NCI-H2081 treated with DMSO at 0.1 percent for 48 hours (cell line): ENCODE measurements at regions not wholly inside any gene's neighbourhood (a gene's known extent, or its start where the extent isn't known, plus 50 kb on each side); places are given as distances from the start of the nearest gene placed in this dataset.
"Not testable (repeated sequence)": the region's sequence is repeated elsewhere in the genome, so short reads cannot be mapped to it uniquely, and the experiment has no call there.

Source experiments
- DNase-seq: peaks from one replicate; lab custom pipeline; 2025; lab: John Stamatoyannopoulos, UW

DNA sequence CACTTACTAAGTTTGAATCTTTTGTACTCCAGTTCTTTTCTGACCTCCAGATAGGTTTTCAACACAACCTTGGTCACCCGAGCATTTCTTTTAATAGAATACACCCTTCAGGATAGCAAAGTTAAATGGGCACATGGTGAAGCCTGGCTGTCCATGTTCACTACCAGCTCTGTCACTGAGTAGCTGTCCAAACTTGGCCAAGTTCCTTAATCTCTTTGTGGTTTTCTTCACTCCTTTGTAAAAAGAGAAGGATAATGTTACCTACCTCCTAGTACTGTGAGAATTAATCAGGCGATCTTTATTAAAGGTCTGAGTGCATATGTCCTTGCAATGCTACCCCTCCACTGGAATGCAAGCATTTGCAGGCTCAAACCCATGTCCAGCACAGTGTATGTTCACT, 128.1 kb upstream of the PTPRZ1 start:
- DNase-seq: no peak

DNA sequence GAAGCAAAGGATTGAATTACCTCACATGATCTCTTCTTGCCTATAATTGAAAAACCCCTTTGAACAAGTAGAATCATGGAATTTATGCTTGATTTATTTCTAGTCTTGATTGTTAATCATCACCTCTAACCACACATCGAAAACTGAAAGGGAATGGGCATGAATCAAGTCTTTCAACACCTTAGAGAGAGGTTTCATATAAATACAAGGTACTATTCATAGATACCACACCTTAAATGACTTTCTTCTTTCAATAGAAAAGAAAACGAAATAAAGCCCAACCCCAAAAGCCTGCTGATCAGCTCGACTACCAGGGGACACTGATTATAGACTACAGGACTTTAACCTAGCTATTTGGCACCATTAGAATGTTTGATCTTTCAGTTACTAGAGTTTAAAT, 128.6 kb upstream of the PTPRZ1 start:
- peak; percentile 44 for DNase-seq

DNA sequence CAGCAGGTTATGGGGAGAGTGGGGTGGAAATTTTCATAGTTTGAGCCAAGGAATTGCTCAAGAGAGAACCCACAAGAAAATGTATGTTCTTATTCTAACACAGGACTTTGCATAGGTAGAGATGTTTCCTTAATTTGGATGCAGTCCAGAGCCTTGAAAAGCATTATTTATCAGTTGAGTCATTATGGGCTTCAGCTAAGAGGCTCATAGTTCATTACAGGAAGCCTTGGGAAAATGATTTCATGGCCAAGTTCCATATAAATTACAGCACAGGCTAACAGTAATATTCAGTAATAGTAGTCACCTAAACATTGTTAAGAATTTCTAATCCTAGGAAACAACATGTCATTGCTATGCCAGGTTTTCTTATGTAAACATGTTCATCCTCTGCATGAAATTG, 131.1 kb upstream of the PTPRZ1 start:
- no peak for DNase-seq

DNA sequence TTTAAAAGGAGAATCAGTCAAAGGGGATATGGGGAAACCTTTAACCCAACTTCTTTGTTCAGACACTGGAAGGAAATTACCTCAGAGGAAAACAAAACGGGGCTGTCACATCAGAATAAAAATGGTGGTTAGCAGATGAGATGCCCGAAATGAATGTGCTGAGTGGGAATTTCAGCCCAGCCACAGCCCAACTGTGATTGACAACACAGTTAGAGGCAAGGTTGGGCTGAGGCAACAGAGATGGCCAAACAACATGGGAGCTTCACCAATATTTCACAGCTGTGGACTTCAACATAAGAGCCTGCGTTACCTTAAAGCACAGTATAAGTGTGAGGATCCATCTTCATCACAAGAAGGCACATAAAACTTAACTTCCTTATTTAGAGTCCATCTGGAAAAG, 133.5 kb upstream of the PTPRZ1 start:
- no peak for DNase-seq

DNA sequence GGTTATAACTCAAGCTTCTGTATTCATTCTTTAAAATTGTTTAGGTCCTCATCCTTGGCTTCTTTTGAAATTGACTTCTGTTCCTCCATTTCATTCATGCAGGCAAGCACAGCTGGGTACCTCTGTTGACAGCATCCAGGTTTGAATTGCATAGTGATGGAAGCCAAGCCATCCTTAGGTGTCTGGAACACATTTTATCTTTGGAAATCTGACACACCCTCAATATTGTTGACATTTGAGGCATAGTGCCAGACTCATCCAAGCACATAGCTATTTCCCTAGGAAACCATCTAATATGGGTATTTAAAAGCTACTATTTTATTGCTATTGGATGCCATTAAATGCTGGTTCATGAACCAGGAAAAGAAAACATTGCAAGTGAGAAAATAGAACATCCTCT, 142.1 kb upstream of the PTPRZ1 start:
- DNase-seq: peak; percentile 83

DNA sequence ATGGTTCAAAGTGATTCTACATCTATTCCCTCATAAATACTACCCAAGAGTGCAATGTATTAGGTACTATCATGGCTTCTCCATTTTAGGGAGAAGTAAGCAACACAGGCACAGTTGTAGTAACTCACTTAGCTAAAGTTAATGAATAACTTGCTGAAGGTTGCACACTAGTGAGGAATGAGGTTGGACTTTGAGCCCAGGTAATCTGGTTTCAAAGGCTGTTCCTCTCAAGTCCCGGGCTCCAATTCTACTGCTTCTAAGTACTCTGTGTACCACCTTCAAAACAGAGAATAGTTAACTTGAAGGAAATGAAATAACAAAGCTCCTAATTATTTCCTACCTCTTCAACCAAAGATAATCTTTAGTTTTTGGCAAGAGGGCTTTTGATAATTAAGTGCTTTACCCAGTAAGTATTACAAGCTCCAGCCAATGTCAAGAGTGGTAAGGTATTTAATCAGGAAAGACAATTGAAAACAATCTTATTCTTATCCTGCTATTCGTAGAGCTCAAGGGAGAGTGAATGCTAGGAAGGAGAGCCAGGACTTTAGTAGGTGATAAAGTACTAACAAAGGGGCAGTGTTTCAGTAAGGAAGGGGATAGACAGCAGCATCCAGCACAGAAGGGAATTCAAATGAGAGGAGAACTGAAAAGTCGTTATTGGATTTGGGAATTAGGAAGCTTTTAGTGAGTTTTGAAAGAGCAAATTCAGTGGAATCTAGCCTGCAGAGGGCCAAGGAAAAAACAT, 158.2 kb upstream of the PTPRZ1 start:
- no peak for DNase-seq

DNA sequence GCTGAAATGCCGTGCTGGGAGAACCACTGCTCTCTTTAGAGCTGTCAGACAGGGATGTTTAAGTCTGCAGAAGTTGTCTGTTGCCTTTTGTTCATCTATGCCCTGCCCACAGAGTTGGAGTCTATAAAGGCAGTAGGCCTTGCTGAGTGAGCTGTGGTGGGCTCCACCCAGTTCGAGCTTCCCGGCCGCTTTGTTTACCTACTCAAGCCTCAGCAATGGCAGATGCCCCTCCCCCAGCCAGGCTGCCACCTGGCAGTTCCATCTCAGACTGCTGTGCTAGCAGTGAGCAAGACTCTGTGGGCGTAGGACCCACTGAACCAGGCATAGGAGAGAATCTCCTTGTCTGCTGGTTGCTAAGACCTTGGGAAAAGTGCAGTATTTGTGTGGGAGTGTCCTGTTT, 160.0 kb upstream of the PTPRZ1 start:
- not testable (repeated sequence) for DNase-seq

DNA sequence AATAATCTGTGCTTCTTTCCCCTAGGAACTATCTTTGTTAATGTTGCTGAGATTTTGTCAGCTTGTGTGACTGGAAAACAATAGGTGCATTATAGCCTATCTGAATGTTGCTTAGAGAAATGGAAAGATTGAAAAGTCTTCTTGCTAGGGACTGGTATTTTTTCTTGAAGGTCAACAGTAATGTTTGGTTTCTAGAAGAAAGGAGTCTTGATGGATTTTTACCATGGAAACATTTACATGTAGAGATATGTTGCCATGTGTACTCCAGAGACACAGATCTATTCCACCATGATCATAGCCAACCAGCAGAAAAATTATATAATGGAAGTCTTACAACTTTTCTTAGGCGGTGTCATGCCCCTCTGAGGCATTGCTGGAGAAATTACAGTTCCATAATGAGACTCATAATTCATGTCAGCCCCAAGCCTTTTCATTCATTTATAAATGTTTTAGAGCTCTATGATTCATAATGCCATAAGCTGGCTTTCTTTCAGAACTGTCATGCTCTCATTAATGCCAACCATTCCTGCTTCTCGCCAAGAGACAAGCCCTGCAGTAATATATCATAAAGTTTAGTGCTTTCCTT, 175.1 kb upstream of the PTPRZ1 start:
- DNase-seq: no peak

DNA sequence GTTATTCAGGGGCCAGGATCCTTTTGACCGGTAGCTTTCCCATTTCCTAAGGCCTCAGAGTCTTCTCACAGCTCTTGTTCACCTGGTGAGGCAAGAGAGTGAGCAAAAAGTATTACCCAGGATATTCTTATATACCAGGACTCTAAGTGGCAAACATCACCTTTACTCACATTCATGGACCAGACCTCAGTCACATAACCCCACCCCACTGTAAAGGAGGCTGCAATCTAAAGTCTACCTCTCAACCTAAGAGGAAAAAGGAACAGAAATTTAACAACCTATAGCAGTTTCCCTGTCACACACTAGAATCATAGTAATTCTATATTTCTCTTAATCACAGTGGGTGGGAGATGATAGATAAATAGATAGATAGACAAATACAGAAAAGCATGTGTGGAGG, 176.0 kb upstream of the PTPRZ1 start:
- DNase-seq: no peak

DNA sequence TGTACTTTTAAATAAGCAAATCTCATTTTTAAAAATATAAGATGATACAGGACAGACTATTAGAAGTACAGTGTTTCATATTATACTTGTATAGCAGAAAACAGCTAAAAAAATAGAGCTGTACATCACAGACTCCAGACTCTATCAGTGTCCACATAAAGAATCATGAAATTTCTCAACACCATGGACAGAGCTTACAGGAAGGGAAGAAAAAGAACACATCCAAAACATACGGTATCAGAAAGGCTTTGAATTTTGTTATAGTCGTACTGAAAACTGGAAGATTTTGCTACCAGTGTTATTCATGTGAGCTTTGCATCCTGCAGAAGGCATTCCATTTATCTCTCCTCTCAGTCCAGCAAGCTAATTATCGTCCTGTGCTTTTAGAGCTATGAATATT, 183.2 kb upstream of the PTPRZ1 start:
- DNase-seq: no peak

DNA sequence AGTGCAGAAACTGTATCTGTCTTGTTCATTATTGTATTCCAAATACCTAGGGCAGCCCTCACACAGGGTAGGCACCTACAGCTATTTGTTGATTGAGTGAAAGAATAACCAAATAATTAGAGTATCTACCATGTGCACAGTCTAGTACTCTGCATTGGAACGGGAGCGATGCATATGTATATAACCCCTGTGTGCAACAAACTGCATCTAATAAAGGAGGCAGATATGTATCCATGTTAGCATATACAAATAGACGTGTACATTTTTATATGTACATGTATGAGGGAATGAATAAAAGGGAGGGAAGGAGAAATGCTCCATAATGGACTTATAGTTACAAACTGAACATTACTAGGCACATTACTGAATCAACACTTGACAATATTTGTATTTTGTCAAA, 191.3 kb upstream of the PTPRZ1 start:
- DNase-seq: no peak

DNA sequence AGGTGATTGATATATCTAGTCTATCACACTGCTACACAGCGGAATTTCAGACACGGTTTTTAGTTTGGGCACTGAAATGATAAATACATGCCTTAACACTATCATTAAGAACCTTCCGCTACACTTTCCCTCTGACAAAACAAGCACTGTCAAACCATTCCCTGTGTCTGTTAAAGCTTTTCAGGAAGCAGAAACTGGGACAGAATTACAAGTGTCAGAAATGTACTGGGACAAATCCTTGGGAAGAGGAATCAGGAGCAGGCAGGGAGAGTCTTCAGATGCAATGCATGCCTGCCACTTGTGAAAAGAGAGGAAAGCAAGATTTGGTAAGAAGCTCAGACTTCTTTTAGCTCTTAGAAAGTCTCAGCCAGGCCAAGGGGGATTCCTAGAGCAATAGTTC, 196.8 kb upstream of the PTPRZ1 start:
- DNase-seq: no peak

DNA sequence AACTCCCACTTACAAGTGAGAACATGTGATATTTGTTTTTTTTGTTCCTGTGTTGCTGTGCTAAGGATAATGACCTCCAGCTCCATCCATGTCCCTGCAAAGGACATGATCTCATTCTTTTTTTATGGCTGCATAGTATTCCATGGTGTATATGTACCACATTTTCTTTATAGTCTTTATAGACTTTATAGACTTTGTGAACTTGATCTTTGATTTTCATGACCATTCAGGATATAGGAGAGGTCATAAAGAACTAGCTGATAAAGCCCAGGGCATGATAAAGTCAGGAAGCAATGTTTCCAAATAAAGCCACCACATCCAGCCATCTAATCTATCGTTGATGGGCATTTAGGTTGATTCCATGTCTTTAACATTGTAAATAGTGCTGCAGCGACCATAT, 198.5 kb upstream of the PTPRZ1 start:
- not testable (repeated sequence) for DNase-seq

DNA sequence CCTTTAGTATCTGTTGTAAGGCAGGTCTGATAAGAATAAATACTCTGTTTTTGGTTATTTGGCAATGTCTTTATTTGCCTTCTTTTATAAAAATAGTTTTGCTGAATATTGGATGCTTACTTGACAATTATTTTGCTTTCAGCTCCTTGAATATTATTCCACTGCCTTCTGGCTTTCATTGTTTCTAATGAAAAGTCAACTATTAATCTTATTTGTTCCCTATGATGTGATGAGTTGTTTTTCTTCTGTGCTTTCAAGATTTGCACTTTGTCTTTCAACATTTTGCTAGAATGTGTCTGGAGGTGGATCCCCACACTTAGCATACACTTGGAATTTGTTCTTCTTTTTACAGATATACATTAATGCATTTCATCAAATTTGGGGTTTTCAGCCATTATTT, 203.8 kb upstream of the PTPRZ1 start:
- DNase-seq: no peak

DNA sequence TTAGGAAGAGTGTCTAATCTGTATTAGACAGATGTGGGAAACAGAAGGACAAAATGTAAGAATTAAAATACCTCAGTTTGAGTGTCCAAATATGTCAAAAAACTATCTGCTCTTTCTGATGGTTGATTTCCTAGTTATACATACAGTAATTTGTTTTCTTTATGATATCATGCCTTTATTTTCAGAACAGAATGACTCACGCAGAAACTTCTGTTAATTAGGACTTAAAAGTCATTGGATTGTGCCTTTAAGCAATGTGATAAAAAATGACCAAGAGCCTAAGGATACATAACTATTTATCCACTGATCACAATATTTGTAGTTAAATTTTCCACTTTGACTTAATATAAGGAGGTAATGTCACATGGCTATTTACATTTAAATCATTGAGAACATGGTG, 206.7 kb upstream of the PTPRZ1 start:
- no peak for DNase-seq

DNA sequence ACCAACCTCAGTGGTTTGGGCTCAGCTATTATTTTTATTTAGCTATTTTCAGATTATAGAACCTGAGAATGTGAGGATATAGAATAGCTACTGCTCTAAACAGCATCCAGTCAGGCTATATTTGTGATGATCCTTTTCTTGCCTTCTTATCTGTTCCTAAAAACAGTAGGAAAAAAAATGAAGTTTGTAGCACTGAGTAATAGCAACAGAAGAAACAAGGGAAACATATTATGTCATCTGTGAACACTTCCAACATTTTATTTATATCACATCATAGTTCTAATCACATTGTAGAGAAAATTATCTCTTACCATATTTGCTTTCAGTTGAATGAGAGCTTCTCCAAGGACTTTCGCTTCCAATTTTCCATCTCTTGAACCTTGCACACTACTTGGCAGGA, 229.6 kb upstream of the PTPRZ1 start:
- DNase-seq: no peak

DNA sequence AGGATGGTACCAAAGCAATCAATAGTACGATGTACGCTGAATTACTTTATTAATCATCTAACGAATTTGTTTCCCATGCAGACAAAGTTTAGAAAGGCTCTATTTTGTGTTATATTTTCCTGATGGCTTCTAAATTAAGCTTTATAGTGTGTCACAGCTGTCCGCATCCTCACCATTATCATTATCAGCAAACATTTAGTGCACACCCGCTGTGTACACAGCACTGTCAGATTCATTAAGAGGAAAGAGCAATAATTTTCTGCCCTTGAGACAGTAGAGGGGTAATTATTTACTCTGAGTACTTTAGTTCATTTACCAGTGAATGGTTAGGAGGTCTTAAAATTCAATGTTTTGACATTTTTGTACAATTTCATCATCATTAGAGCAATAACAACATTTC, 233.3 kb upstream of the PTPRZ1 start:
- DNase-seq: no peak

DNA sequence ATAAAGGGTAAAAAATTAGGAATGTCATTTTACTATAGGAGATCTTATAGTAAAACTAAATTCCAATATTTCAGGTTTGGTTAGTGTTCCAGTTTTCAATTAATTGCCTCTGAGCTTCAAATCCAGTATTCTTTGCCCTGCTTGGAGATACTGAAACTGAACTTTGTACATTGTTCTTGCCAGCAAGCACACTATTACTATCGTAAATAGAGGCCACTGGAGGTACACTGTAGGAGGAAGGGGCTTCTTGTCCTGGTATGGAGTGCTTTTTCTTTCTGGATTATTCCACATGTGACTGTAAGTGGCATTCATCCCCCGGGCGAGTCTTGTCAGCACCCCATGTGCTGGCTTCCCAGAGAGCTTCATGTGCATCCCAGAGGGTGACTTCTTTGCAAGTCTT, 234.7 kb upstream of the PTPRZ1 start:
- no peak for DNase-seq

DNA sequence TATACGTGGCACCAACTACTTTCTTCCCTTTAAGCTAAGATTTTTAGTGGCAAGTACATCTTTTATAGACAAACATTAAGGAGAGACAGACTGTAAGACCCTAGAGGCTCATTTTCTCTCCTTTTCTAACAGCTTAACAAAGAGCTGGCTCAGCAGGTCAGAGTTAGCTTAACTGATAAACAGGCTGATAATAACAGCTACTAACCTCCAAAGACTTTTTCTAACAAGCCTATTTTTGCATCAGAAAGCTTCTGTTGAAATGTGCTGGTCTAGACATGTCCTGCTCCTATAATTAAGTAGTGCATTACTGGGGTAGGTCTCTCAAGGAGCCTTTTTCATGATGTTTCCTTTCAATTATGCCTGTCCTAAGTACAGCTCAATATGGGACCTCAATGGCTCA, 238.2 kb upstream of the FAM3C start:
- no peak for DNase-seq

DNA sequence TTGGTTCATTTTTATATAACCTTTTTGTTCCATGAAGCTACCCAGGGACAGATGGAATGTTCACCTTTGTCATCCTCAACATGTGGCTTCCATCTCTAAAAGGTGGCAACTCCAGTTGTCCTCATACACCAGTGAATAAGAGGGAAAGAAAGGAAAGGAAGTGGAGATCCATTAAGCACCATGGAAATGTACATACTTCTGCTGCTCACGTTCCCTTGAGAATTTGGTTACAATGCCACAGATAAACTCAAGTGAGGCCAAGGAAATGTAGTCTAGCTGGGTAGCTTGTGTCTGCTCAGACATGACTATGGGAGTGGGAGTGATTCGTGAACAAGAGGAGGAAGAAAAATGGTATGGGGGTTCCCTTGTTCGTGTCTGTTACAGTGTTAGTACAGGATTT, 237.1 kb upstream of the FAM3C start:
- DNase-seq: no peak

DNA sequence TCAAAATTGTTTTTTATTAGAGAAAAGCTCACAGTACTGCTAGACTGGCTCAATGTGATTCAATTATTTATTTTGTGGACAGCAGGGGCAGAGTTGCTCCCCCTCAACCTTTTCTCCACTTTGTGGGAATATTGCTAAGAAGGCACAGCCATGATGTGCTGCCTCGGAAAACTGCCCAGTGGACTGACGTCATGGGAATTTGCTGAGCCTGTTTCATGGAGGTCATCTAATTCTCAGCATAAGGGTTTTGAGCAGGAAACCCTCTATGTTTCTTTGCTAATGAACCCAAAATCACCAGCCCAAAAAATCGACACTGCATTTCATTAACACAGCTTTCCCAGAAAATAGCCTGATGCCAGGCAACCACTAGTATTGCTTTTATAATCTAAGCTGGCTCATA, 228.8 kb upstream of the FAM3C start:
- DNase-seq: no peak

DNA sequence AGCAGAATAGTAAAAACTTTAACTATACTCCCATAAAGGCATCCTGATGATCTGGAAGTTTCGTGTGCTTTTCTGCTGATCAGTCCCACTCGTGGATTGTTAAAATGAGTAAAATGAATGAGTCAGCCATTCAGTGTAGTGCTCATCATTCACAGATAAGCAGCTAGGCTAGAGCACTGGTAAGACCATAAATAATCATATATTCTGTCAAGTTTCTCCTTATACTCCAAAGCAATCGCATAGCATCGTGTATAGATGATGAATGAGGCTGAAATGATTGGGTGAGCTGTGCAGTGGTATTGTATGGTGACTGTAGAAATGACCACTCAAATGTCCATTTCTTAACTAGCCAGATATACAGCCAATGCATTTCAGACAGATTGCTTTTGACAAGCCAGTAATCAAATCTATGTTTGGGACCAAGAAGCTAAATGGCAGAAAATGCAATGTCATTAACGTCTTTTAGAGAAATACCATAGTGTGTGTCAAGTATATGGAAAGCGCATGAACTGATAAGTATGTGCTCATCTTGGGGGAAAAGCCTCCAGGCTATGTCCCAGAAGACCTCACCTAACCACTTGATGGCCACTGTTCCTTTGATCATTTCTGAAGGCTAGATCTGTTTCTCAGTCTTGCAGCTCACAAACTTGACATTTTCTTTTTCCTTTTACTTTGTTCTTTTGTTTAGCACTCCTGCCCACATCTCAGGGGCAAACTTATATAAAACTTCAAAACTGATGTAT, 227.2 kb upstream of the FAM3C start:
- DNase-seq: no peak

DNA sequence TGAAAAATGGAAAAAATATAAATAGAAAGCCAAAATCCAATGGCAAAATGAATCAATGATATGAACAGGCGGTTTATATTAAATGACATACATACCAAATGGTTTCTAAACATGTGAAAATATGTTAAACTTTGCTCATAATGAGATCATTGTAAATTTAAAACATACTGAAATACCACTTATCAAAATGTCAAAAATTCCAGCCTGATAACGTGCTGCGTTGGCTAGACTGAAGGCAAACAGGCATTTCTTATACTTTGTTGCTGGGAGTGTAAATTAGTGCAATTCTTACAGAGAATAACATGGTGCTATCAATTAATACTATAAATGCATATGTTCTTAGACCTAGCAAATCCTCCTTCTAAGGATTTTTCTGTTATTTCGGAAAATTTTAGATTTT, 225.8 kb upstream of the FAM3C start:
- DNase-seq: no peak
